Ishikawa (cell line): ENCODE measurements at regions not wholly inside any gene's neighbourhood (a gene's known extent, or its start where the extent isn't known, plus 50 kb on each side); places are given as distances from the start of the nearest gene placed in this dataset.

Source experiments
- CEBPB ChIP-seq: IDR thresholded peaks from 2 replicates; pipeline ENCODE4 v1.6.1; 2012
- CREB1 ChIP-seq: IDR thresholded peaks from 2 replicates; pipeline ENCODE4 v1.6.1; 2012; ENCODE audit warnings: low read depth
- EP300 ChIP-seq: IDR thresholded peaks from 2 replicates; pipeline ENCODE4 v1.6.1; 2012; ENCODE audit warnings: borderline replicate concordance
- FOXM1 ChIP-seq: IDR thresholded peaks from 2 replicates; pipeline ENCODE4 v1.6.1; 2012; ENCODE audit warnings: low read depth, borderline replicate concordance
- MAX ChIP-seq: IDR thresholded peaks from 2 replicates; pipeline ENCODE4 v1.6.1; 2012
- NFIC ChIP-seq: IDR thresholded peaks from 2 replicates; pipeline ENCODE4 v1.6.1; 2012
- RAD21 ChIP-seq: IDR thresholded peaks from 2 replicates; pipeline ENCODE4 v1.6.1; 2012; ENCODE audit warnings: low read depth
- REST ChIP-seq: IDR thresholded peaks from 2 replicates; pipeline ENCODE4 v1.6.1; 2012; ENCODE audit warnings: low read depth, mild to moderate bottlenecking
- TAF1 ChIP-seq: IDR thresholded peaks from 2 replicates; pipeline ENCODE4 v1.6.1; 2012; ENCODE audit warnings: low read depth, mild to moderate bottlenecking
- YY1 ChIP-seq: IDR thresholded peaks from 2 replicates; pipeline ENCODE4 v1.6.1; 2012; ENCODE audit warnings: low read depth

GRCh38 chr21:31546443-31547170, 112.9 kb upstream of the SOD1 start:
- TF ChIP-seq RAD21 = no peak
- TF ChIP-seq EP300 = no peak
- no peak for TF ChIP-seq YY1
- no peak for TF ChIP-seq REST
- no peak for TF ChIP-seq TAF1
- no peak for TF ChIP-seq CEBPB
- TF ChIP-seq FOXM1 = no peak
- no peak for TF ChIP-seq MAX
- no peak for TF ChIP-seq NFIC
- no peak for TF ChIP-seq CREB1
